Spleen (tissue), 7 donors: ENCODE measurements at regions not wholly inside any gene's neighbourhood (a gene's known extent, or its start where the extent isn't known, plus 50 kb on each side); places are given as distances from the start of the nearest gene placed in this dataset.

ENCODE experiments used
- POLR2A ChIP-seq, 3 donors: fragments of 450-650 bp; IDR thresholded peaks; one replicate each; pipeline ENCODE4 v1.5.1; 2017; ENCODE audit warnings: antibody characterized with exemption in 3 of 3, mild to moderate bottlenecking in 1 of 3
- POLR2AphosphoS5 ChIP-seq, 3 donors: sonication (generic); formaldehyde crosslinking; IDR thresholded peaks; one replicate each; pipeline ENCODE4 v1.5.1; 2017; ENCODE audit warnings: antibody characterized with exemption in 3 of 3
- TF ChIP-seq, protein P1 (sequence below), 11 experiments: fragments of 200-600 bp in 7 of 11; fragments of 450-650 bp in 4 of 11; sonication (generic) in 4 of 11; IDR thresholded peaks in 8 of 11; conservative IDR thresholded peaks in 3 of 11; 1 replicate in 7 of 11; 2 replicates in 4 of 11; pipeline versions ENCODE4 v1.4.0 to v1.8.0; 2016 to 2021; ENCODE audit warnings: antibody characterized with exemption in 11 of 11, inconsistent platforms in 4 of 11, mild to moderate bottlenecking in 1 of 11
- donor health status: DM: no; HTN: no; CAD: no; lungs with moderate emphysema.
- donor health status: DM: no; HTN: no; CAD: no.
- donor health status: DM: no; HTN: no; CAD: no.

DNA sequence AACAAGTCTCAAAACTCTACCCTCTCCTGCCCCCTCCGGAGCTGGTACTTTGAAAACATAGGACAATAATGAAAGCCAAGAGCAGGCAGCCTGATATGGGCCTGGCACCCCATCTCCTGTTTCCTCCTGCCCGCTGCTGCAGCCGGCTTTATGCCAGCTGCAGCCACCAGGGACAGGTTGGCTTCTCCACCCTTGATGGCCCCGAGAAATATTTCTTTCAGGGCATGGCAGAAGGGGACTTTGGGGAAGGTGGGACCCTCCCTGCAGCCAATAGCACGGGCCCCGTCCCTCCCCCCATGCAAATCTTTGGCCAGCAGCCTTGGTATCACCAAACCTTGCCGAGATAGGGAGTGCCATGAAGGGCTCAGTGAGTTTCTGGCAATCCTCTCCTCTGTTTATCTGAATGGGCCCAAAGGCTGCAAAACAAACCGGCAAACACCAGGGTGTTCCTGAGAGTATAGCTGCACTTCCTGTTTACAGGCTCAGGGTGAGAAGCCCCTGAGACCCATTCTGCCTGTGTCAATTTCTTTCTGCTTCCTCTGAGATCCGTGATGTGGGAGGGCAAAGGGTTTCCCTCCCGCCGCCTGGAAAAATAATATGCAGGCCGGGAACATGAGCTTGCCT, 73.4 kb upstream of the BOD1 start:
- TF ChIP-seq POLR2A (IDR thresholded peaks at IDR 0.05) (no peak), POLR2AphosphoS5 (IDR thresholded peaks at IDR 0.05) (peak in 2 of 3 donors; percentile 24 to 40)
- TF ChIP-seq, protein P1, sequence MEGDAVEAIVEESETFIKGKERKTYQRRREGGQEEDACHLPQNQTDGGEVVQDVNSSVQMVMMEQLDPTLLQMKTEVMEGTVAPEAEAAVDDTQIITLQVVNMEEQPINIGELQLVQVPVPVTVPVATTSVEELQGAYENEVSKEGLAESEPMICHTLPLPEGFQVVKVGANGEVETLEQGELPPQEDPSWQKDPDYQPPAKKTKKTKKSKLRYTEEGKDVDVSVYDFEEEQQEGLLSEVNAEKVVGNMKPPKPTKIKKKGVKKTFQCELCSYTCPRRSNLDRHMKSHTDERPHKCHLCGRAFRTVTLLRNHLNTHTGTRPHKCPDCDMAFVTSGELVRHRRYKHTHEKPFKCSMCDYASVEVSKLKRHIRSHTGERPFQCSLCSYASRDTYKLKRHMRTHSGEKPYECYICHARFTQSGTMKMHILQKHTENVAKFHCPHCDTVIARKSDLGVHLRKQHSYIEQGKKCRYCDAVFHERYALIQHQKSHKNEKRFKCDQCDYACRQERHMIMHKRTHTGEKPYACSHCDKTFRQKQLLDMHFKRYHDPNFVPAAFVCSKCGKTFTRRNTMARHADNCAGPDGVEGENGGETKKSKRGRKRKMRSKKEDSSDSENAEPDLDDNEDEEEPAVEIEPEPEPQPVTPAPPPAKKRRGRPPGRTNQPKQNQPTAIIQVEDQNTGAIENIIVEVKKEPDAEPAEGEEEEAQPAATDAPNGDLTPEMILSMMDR (IDR thresholded peaks at IDR 0.05 in 8 of 11, conservative IDR thresholded peaks at IDR 0.05 in 3 of 11) = peak in 9 of 11 experiments; percentile 11 to 48 (median 27)
